GM18868 (cell line): ENCODE measurements at regions not wholly inside any gene's neighbourhood (a gene's known extent, or its start where the extent isn't known, plus 50 kb on each side); places are given as distances from the start of the nearest gene placed in this dataset.

Experiments
- ATAC-seq: cut with Tn5 transposase; IDR thresholded peaks from one replicate; pipeline ENCODE4 v1.9.1; 2021; ENCODE audit warnings: mild to moderate bottlenecking, moderate library complexity; ENCODE audit not compliant: unreplicated experiment

DNA sequence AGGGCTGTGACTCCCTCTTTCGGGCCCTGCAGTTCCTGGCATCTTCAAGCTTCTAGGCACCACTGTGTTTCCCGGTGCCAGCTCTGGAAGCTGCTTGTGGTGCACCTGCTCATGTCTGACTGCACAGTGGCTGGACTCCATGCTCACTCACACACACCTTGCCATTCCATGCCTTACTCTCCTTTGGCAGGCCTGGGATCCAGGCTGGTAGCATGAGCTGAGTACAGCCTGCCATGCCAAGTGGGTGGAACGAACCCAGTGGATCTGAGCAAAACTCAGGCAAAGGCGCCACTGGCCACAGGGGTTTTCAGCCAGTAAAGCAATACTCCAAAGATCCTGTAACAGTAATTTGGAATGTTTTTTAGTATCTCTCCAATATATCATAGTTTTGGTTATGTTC is 902.7 kb upstream of the USP15 start:
- no peak for ATAC-seq

DNA sequence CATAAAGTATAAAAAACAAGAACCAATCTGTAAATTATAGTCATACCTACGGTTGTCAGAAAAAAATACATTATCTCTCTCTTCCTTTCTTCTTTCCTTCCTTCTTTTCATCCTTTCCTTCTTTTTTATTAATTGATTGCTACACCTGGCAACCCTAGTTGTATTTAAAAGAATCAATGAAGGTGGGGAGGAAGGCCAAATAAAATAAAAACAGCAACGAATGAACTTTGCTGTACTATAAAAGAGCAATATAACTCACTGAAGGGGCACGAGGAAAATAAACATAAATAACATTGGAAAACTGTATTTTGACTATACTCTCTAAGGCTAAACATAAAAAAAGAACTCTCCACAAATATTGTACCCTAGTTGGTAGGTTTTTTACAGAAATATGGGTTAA is 898.2 kb upstream of the USP15 start:
- no peak for ATAC-seq

DNA sequence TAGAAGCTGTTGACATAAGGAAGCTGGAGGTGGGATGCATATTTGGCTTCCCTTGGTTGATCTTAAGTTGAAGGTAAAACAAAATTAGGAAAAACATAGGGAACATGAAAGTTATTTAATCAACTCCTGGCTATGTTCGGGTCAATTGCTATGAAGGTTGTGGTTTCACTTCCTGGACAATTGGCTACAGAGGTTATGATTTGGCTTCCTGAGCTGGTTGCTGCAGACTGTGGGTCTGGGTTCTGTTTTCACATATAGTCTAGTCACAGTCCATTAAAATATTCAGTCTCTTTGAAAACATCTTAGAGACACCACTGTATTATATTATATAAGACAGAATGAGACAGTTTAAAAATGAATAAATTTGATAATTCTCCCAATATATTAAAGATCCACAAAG is 895.2 kb upstream of the USP15 start:
- ATAC-seq = no peak

DNA sequence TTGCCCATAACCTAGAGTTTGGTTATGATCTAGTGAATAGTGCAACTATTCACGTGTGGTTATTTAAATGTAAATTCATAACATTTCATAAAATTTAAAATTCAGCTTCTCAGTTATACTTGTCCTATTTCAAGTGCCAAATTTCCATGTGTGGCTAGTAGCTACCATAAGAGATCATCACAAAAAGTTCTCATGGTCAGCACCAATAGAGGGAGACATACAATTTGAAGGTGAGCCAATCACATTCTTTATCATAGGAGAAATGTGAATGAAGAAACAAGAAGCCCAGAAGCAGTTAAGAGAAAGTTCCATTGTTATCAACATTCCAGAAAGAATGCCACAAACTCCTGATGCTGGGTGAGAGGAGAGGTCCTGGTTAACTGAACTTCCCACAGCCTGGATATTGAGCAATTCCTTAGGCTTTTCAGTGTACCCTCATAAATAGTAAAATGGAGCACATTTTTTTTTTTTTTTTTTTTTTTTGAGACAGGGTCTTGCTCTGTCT is 892.9 kb upstream of the USP15 start:
- ATAC-seq = no peak

DNA sequence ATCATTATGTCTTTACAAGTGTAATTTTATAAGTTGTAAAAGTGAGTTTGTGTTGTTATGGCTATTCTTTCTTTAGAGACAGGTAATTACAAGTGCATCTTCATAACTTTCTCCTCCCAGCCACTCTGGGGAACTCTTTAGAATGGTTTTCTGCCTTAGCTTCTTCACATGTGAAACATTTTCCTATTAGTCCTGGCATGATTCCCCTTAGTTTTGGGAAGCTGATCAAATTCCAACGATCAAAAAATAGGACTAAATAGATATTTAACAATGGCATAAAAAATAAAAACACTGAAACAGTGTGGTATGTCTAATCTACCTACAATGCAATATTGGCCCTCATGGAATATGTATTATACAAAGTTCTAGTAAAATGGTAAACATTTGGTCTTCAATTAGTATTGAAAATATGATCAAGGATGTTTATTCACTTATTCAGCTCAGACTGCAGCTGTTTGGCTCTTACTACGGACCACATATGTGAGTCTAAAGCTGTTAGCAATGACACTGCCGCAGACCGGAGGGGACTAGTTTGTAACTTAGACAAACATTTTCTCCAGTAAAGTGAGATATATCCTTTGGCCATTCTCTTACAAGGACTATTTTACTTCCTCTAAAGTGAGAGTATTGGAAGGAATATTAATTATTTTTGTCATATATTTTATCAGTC is 890.8 kb upstream of the USP15 start:
- no peak for ATAC-seq

DNA sequence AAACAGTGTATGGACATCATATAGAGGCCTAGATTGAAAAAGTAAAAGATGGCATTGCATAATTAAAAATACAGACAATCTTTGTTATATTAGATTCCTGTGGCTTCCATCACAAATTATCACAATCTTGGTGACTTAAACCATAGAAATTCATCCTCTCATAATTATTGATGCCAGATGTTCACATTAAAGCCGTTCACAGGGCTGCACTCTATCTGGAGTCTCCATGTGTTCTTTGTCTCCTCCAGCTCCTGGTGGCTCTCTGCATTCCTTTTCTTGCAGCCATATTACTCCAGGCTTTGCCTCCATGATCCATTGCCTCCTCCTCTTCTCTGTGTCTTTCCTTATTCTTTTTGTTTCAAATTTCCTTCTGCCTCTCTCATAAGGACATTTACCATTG is 875.7 kb upstream of the USP15 start:
- ATAC-seq = no peak

DNA sequence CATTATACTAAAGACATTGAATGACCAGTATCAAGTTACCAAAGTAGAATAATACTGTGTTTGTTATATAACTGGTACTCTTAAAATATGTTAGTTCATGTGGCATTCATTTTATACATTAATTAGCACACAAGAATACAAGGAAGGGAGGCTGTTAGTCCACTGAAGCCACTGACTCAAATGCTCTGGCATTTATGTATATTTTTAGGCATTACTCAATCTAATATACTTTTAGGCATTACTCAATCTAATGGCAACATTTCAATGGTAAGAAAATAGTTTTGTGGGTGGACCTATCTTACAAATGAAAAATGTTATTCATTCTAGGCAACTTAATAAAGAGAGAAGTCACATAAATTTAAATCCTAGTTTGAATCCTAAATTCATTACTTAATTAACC is 874.4 kb upstream of the USP15 start:
- ATAC-seq = no peak

DNA sequence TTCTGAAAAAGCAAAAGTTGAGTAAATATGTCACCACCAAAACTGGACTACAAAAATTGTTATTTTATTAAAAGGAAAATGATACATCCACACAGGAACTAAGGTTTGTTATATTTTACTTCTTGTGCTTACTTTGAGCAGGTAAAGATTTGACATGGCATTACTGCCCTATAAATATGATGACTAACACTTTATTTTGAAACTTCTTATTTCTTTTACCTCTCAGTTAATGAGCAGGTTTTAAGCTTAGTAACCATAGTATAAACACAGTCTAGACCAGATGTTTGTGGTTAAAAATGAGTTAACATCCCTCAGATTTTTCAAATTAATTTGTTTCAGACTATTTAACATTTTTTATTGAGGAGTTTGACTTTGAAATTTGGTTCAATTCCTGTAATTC is 862.5 kb upstream of the USP15 start:
- no peak for ATAC-seq

DNA sequence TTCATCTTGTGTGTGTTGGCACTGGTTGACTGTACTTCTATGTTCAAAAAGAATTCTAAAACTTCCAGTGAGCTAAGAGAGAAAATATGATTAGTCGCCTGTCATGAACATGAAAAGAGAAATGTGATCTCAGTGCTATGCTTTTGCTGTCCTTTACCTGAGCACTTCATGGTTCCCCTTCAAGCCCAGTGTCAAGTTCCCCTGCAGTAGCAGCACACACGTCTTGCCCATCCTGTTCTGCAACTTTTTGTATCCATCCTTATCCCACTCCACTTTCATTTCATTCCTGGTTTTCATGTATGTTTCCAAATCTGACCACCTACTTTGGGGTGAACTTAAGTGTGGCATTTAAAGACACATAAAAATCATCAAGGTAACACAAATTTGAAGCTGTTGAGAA is 848.0 kb upstream of the USP15 start:
- no peak for ATAC-seq

DNA sequence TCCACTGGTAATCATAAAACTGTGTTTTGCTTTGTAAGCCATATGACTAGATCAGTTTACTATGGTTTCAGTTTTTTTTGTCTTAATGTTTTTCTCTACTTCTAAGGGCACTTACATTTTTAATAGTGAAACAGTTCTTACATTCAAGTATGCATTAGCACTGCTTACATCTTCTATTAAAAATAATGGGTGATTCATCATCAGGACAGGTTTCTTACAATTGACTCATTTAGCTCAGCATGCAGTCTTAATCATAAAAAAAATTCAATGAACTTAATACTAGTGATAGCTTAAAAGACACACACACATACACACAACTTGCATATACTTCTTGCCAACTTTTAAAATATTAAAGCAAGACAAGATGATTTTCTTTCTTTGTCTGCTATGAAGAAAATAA is 845.7 kb upstream of the USP15 start:
- no peak for ATAC-seq

DNA sequence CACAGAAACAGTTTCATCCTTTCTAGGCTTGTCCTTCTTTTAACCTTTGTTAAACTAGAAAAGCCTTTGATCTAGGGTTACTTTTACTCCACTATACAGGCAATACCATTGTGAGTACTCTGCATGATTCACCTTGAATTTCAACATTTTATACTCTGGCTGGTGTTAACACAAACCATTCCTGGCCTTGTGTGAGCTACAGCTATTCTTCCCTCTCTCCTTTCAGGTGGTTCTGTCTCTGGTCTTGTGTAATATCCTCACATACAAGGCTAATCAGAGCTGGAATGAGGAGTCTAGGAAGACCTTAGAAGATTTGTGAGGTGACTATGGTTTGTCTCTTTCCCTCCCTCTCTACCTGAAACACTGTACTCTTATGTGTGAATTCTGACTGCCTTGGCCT is 837.4 kb upstream of the USP15 start:
- ATAC-seq = no peak

DNA sequence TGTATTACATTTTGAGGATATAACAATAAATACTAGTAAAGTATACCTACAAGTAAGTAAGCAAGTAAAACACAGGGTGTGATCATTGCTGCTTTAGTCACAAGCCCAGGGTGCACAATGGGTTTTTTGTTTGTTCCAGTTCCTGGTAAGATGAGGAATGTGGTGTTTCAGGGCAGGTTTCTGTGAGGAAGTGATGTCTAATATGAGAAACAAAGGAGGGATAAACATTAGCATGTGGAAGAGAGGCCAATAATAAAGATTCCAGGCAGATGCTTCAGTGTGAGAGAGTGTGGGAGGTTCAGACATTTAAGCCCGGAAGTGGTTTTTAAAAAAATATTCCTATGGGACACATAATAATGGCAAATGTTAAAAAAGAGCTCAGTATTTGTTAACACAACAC is 808.1 kb upstream of the USP15 start:
- ATAC-seq = no peak

DNA sequence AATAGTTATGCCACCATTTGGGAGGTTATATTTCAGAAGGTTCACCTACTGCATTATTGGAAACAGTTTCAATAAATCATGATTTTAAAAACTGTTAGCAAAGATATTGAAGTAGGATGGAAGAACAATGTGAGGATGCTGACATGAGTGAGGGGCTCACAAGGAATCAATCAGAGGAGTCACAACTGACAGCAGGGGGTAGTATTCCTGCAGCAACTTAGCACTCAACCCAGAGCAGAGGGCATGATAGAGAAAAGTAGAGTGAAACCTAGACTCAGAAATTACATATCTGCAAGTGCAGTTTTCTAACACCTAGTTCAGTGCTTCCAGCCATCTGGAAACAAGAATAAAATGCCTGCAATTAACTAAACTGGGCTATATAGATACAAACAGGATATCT is 772.5 kb upstream of the USP15 start:
- ATAC-seq = no peak

DNA sequence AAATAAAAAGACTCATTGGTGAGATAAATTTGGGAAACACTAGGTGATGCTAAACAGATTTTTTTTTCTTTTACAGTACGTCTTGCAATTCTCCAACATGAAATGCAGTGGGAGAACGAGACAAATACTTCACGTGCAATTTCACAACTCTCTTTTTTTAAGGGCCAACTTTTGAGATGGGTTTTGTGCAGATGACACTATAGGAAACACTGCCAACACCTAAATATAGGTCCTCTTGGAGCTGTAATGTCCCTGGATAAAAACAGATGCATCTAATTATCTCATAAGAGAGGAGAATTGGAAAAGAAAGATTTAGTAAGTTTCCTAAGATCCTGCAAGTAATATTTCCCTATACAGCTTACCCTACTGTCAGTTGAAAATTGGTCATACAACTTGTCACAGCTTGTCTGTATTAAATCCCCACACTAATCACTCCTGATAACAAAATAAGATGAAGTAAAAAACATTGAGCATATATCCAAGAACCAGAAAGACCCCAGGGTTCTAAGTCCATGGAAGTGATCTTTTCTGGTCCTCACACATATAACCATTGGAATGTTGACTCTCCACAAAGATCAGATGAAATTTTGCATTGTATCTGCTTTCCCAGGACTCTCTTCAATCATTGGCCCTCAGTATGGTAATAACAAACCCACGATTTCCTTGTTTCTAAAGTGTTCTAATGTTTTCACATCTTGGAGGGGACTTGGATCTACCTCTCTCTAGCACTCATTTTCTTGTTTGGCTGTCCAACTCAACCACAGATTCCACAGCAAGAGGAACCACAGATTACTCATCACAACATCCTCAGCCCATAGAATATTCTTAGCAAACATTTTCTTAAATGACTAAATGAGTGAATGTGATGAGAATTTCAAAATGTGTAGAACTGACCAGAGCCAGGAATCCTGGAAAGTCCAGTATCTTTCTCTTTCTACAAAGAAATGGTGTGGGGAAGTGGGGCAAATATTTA is 769.4 kb upstream of the USP15 start:
- no peak for ATAC-seq

DNA sequence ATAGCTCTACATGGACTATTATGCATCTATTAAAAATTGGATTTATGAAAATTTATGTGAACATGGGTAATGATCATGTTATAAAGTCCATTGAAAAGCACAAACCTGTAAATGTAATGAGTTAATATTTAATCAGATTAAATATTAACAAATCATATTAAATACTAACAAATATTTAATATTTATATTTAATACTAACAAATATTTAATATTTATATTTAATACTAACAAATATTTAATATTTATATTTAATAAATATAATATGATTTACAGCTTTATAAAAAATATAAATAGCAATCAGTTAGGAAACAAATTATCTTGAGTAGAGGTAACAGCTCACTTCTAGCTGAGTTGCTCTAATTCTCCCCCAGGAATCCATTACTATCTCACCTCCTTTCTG is 758.0 kb upstream of the USP15 start:
- ATAC-seq = no peak

DNA sequence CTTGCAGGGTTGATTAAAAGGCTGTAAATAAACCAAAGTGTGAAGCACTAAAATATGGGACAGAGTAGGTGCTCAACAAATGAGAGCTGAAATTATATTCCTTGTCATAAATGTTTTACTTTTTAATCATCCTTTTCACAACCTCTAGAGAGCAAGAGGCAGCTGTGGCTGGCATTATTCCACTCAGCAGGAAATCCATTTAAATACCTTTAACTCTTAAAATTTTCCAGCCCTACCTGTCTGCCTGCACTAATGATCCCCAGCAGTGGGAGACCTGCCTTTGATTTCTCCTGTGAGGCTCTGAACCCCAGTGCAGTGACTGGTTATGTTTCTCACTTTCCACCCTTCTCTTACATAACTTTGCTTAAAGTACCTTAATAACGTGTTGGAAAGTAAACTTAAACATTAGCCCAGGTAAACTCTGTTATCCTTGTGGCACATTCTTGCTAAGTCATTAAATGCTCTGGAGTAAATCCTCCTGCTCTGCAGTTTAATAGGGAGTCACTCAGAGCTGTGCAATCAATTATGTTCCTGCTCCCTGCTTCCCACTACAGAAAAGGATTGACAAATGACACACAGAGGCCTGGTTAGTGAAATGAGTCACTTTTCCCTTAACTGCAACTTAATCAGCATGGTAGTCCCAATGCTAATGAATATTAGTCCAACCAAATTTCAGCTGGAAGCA is 755.7 kb upstream of the USP15 start:
- no peak for ATAC-seq

DNA sequence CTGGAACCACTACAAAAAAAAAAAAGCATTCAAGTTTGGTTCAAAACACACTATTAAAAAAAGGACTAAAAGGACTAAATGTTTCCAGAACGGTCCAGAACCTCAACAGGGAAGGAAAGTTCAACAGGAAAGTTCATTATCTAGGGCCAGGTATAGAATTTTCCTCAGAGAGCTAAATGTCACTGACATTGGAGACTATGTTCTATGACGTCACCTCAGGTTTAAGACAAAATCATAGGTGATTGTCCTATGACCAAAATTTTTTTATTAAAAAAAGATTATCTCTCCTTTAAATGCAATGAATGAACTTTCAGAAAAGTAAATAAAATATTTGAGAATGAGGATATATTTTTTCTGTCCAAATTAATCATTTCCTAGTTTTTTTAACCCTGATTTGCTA is 746.7 kb upstream of the USP15 start:
- ATAC-seq = no peak

DNA sequence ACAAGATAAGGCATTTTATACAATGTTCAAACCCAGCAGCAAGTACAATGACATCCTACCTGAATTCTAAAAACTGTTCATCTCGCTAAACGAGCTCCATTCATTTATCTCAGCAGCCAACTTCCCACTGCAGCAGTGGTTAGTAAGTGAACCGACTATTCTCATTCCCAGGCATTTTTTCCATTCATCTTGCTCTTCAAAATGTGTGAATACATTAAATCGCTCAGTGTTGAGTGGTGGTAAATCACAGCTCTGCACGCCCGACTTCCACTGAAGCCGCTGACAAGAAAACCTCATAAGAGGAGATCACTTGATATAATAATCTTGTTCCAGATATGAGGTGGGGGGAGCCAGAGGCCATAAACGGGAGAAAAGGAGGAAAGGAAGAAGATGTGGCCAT is 746.2 kb upstream of the USP15 start:
- ATAC-seq = no peak

DNA sequence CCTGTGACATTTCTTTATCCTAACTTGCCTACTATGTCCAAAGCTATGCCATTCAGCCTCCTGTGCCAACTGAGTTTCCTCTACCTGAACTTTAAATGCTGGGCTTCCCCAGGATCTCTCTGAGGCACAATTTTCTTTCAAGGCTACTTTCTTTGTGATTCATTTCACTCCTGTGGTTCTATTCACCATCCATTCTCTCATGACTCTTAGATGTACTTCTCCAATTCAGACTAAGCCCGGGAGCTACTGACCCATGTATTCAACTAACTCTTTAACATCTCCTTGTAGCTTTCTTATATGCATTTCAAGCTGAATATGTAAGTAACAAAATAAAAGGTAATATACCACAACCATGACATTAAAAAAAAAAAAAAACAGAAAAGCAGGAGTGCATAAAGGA is 738.9 kb upstream of the USP15 start:
- ATAC-seq = no peak

DNA sequence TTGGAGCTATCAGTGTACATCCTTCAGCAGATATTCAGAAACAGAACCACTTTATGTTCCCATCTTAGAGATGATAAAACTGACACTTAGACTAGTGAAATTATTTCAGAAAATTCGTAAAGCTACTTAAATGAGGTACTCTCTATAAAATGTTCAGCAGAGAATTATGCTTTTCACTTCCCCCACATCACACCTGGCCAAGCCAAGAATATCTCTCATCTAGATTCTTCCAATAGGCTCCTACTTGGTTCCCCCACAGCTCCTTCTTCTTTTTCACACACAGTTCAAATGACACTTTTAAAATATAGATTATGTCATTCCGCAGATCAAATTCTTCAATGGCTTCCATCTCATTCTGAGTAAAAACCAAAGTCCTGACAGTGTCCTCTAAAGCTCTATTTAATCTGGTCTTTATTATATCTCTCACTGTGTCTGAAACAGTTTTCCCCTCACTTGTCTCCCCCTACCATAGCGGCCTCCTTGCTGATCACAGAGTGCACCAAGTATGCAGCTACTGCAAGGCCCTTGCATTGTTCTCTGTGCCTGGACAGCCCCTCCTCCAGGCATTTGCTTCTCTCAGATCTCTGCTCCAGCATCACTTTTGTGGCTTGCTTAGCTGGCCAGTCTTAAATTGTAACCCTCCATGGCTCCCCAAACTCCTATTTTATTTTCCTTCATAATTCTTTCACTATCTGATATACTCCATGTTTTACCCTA is 736.8 kb upstream of the USP15 start:
- ATAC-seq = no peak

DNA sequence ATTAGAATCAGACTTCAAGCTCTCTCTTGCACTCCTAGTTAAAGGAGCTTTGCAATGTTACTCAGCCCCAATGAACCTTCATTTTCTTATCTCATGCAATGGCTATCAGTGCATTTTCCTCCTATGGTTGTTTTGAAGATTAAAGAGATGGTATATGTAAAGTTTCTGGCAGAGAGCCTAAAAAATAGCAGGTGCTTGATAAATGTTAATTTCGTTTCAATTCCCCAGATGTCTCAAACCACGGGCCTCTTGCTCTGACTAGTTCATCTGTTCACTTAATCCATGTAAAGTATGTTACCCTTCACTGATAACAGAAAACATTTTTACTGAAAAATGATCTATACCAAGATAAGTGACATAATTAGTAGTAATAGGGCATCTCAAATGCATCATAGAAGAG is 735.4 kb upstream of the USP15 start:
- ATAC-seq = no peak
